ENCODE measurements at regions not wholly inside any gene's neighbourhood (a gene's known extent, or its start where the extent isn't known, plus 50 kb on each side); places are given as distances from the start of the nearest gene placed in this dataset.

DNA sequence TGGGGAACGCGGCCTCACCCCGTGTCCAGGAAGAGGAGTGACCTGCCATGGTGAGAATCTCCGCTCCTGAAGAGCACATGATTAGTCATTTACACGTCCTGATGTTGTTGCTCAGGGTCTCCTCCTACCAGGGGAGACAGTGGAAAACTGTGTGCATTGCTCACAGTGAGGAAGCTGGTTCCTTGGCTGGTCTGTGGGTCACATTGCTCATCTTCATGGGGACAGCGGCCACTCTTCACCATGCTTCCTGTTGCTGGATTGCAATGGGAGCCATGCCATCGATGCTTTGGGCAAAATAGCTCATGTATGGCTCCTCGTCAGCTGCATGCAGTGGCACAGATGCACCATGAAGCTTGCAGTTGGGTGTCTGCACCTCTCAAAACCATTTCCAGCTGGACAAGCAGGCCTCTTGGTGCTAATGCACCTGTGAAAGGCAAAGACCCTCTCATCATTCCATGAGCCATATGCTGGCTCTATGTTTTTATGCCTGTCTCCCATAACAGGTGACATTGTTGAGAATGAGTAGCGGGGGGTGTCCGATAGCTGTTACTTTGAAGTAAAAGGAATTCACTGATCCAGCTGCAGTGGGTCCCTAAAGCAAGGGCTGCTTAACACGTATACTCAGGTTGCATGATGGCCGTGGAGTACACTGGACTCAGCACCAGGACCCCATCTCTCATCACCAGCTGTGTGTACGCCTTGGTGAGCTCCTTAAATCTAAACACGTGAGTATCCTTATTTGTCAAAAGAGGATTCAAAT is 135.0 kb upstream of the ALKAL2 start:
- WGBS, 2 donors = 90 to 92% methylated on average over 11 to 14 of the region's 14 CpGs
- intact Hi-C loops (cut with DNase I; ENCODE audit: low total_unique reads) = no loop called here
- peak in 1 of 2 donors; percentile 32 for DNase-seq (ENCODE audit: low spot score in 2 of 2)
- TF ChIP-seq CTCF (IDR thresholded peaks at IDR 0.05) (no peak), POLR2A (IDR thresholded peaks at IDR 0.05) (no peak)
- H3K4me3 ChIP-seq (ENCODE audit: low read depth, poor library complexity, severe bottlenecking) = no peak overlapping the region

GRCh38 chr2:421406-421805 is 133.5 kb upstream of the ALKAL2 start:
- intact Hi-C loops (cut with DNase I; ENCODE audit: low total_unique reads) = no loop called here
- 95 to 98% methylated on average over 14 of the region's 14 CpGs for WGBS, 2 donors
- peak in 1 of 2 donors; percentile 49 for DNase-seq (ENCODE audit: low spot score in 2 of 2)
- H3K4me3 ChIP-seq (ENCODE audit: low read depth, poor library complexity, severe bottlenecking) = no peak overlapping the region
- TF ChIP-seq POLR2A (IDR thresholded peaks at IDR 0.05) (no peak), CTCF (IDR thresholded peaks at IDR 0.05) (no peak)

DNA sequence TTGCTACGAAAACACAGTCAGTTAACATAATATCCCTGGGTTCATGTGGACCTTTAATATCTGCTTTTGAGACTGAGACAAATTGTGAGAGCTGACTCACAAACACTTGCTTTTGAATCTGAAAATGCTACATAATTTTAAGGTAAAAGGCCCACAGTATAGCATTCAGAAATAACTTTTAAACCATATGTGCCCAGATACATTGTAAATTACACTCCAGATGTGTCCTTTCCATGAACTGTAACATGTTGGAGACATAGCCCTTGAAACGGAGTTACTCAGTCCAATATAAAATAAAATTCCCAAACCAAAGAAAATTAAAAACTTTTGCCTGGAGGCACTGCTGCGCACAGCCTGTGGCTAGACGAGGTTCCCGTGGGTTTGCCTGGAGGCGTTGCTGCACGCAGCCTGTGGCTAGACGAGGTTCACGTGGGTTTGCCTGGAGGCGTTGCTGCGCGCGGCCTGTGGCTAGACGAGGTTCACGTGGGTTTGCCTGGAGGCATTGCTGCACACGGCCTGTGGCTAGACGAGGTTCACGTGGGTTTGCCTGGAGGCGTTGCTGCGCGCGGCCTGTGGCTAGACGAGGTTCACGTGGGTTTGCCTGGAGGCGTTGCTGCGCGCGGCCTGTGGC is 131.9 kb upstream of the ALKAL2 start:
- peak in 1 of 2 donors; percentile 20 for DNase-seq (ENCODE audit: low spot score in 2 of 2)
- 64 to 73% methylated on average over 21 to 27 of the region's 28 CpGs for WGBS, 2 donors
- TF ChIP-seq CTCF (IDR thresholded peaks at IDR 0.05) (no peak), POLR2A (IDR thresholded peaks at IDR 0.05) (no peak)
- no peak overlapping the region for H3K4me3 ChIP-seq (ENCODE audit: low read depth, poor library complexity, severe bottlenecking)
- intact Hi-C loops (cut with DNase I; ENCODE audit: low total_unique reads) = no loop called here

DNA sequence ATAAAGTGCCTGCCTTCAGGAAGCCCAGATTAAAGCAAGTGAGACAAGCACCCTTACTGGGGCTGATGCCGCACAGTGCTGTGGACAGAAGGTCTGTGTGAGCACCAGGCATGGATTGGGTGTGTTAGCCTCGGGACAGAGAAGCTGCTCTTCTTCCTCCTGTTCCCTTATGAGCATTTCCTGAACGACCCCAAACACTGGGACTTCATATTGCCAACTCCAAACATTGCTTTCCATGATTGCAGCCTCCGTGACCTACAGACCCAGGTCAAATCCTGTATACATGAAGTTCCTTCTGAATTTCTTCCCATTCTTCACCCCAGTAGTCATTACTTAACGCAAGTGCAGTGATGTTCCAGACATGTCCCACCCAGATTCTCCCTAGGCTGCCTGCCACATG is 129.8 kb upstream of the ALKAL2 start:
- intact Hi-C loops (cut with DNase I; ENCODE audit: low total_unique reads) = no loop called here
- H3K4me3 ChIP-seq (ENCODE audit: low read depth, poor library complexity, severe bottlenecking) = no peak overlapping the region
- WGBS, 2 donors = 73% methylated on average over 5 of the region's 5 CpGs
- peak in 1 of 2 donors; percentile 61 for DNase-seq (ENCODE audit: low spot score in 2 of 2)
- TF ChIP-seq POLR2A (IDR thresholded peaks at IDR 0.05) = no peak

DNA sequence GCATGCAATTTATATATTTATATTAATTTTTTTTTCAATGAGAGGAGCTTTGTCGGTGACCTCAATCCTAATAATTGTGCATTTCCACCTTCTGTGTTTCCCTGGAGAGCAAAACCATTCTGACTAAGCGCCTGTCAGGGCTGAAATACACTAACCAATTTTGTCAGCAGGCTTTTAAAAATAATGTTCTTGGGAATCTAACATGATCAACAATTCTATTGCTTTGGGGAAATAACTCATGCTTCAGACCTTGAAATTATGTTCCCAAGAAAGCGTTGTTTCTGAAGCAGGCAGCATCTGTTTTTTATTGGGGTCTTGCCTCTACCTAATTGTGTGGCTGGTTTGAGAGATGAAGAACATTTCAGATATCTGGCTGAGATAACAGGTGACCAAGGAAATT is 129.1 kb upstream of the ALKAL2 start:
- no peak for DNase-seq (ENCODE audit: low spot score in 2 of 2)
- TF ChIP-seq POLR2A (IDR thresholded peaks at IDR 0.05) (no peak), CTCF (IDR thresholded peaks at IDR 0.05) (no peak)
- intact Hi-C loops (cut with DNase I; ENCODE audit: low total_unique reads) = no loop called here
- WGBS, 2 donors = 84 to 86% methylated on average over 3 of the region's 3 CpGs
- H3K4me3 ChIP-seq (ENCODE audit: low read depth, poor library complexity, severe bottlenecking) = no peak overlapping the region

GRCh38 chr2:415986-416610 is 128.2 kb upstream of the ALKAL2 start:
- intact Hi-C loops (cut with DNase I; ENCODE audit: low total_unique reads) = no loop called here
- no peak overlapping the region for H3K4me3 ChIP-seq (ENCODE audit: low read depth, poor library complexity, severe bottlenecking)
- 88 to 91% methylated on average over 12 of the region's 12 CpGs for WGBS, 2 donors
- DNase-seq (ENCODE audit: low spot score in 2 of 2) = peak in 1 of 2 donors; percentile 79
- TF ChIP-seq POLR2A (IDR thresholded peaks at IDR 0.05) (no peak), CTCF (IDR thresholded peaks at IDR 0.05) (no peak)
